ENCODE measurements at regions not wholly inside any gene's neighbourhood (a gene's known extent, or its start where the extent isn't known, plus 50 kb on each side); places are given as distances from the start of the nearest gene placed in this dataset.

DNA sequence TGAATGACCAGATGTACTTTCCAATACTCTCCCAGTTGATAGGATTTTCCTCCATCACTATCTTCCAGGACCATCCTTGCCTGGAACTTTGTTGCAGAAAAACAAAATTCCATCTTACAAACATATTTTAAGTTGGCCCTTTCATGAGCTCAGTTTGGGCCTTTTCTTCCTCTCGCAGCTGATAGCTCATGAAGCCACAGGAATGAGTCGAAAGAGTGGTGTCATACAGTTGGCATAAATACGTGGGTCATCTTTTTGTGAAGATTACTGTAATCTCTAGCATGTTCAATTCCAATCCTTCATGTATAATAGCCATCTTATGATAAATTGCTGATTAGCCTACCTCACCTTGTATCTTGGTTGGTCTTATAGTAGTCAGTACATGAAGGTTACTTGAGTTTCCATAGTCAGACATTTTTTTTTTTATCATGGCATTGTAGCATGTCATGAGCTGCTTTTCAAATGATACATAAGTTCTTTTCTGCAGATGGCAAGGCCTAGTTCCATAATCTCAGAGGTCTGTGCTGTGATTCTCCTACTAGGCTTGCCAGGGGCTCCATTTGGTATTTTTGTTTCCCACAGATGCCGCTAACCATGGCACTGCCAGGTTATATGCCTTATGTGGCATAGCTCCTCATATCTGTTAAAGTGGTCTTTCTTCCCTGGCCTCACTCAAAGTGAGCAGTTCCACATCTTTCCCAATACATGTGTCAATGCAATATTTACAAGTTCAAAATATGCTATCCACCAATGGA lies 380.6 kb upstream of the DCN start:
- no peak for TF ChIP-seq EZH2phosphoT487 (IDR thresholded peaks at IDR 0.05; ENCODE audit: low read length)
- TF ChIP-seq EZH2 (optimal IDR thresholded peaks at IDR 0.05; ENCODE audit: low read depth, low read length) = no peak
